NCI-H146 treated with DMSO at 0.1 percent for 48 hours (cell line): ENCODE measurements at regions not wholly inside any gene's neighbourhood (a gene's known extent, or its start where the extent isn't known, plus 50 kb on each side); places are given as distances from the start of the nearest gene placed in this dataset.

Experiments used
- DNase-seq: peaks from one replicate; lab custom pipeline; 2025; ENCODE audit not compliant: unreplicated experiment; lab: John Stamatoyannopoulos, UW

GRCh38 chr2:129779783-129780182 lies 199.7 kb upstream of the RAB6C start:
- no peak for DNase-seq

DNA sequence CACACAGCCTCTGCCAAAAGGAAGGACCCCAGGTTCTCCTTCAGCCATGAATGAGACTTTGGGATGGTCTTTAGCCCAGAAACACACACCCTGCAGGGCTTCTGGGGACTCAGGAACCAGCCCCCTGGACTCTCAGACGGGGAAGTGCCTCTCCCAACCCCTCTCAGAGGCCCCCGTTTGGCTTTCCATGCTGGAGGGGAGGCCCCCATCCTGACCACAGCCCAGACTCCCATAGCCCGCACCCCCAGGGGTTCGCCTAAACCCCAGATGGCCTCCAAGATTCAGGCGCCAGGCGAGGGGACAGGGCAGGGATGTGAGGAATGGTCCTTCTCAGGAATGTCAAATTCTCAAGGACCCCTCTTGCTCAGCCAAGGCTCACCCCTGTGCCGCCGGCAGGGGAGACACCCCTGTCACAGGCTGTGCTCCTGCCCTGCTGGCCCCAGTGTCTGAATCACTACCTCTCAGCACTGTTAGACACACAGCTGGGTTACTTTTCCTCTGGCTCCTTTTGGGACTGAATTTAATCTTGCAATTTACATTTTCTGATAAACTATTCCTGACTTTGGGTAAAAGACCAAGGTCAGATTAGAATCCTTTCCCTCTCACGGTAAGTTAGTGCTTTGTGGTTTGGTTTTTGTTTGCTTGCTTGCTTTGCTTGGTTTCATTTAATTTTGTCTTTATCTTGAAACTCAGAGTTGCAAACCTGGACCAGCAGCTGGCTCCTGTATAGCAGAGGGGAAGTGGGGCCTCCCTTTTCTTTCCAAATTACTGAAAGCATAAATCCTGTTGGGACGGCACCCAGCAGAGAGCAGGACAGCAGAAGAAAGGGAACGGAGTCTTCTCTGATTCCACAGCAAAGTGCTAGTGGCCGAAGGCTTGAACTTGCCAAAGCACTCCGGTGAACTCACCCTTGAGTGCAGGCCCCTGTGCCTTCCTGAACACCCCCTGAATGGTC lies 198.9 kb upstream of the RAB6C start:
- DNase-seq = no peak

GRCh38 chr2:129781749-129782632 lies 197.5 kb upstream of the RAB6C start:
- DNase-seq = no peak

DNA sequence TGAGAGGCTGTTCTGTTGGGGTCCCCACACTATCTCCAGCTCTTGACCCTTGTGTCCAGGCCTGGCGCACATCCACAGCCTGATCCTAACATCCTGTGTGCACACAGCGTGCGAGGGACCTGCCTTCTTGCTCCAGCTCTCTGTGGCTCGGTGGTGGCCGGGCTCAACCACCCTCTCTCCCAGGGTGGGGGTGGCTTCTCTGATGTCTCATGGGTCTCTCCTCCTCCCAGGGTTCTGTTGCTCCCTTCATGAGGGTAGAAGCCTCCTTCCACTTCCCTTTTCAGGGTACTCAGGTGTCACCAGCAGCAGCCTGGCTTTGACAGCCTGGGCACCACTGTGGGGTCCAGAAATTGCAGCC lies 196.9 kb upstream of the RAB6C start:
- DNase-seq = no peak

DNA sequence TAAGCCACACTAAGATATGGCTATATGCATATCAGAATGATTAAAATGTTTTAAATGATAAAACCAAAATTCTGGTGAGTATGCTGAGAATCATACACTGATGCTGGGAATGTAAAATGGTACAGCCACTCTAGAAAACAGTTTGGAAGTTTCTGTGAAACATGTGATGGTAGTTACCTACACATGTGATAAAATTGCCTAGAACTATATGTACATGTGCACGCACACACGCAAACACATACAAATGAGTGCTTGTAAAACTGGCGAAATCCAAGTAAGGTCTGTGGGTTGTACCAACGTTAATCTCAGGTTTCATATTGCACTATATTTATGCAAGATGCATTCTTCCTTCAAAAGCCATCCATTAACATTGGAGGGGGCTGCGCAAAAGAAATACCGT lies 195.0 kb upstream of the RAB6C start:
- no peak for DNase-seq

DNA sequence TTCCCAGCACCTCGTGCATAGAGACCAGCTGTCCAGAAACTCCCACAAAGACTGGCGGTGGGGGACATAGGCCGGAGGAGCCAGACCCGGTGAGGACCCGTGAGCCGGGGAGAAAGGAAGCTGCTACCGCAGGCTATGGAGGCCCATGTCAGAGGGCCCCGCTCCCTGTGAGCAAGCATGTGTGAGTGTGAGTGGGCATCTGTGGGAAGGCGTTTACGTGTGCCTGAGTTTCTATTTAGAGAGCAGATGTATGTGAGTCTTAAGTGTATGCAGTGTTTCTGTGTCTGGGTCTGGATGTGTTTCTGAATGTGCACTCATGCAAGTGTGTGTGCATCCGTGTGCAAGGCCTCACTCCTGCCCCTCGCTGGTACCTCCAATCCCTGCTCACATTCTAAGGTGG lies 187.8 kb upstream of the RAB6C start:
- no peak for DNase-seq

GRCh38 chr2:129793431-129793902 lies 186.0 kb upstream of the RAB6C start:
- DNase-seq = no peak

DNA sequence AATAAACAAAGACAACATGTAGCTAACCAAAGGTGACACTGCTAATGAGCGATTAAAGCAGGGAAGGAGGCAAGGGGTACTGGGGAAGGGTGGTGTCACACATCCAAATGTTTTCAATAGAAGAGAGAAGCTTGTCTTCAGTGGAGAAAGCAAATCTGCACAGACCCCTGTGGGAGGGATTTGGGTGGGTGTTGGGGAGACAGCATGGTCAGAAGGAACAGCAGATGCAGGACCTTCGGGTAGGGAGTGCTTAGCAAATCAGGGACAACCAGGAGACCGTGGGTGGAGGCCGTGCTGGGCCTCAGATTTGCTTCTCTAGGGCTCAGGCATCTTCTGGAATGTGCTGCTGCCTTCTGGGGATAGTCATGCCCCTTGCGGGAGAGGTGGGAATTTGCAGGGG lies 185.3 kb upstream of the RAB6C start:
- no peak for DNase-seq

DNA sequence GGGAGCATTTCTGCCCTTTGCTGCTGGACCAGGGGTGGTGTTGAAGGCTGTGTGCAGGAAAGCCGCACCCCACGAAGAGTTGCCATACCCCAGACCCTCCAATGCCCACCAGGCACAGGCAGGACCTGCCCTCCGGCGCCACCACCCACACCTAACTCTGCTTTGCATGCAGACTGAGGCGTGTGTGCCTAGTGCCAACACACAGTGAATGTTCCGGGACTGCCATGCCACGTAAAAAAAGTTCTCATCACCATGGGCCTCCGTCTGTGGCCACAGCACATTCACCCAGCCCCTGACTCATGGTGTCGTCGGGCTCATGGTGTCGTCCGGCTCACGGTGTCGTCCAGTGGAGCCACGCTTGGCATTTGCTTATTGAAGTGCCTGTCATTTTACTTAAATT lies 184.9 kb upstream of the RAB6C start:
- DNase-seq = no peak

GRCh38 chr2:129796225-129796624 lies 183.2 kb upstream of the RAB6C start:
- no peak for DNase-seq

- no peak for DNase-seq
These were observed 182.5 kb upstream of the RAB6C start for GRCh38 chr2:129796801-129797488.

- DNase-seq = no peak
These were observed 181.8 kb upstream of the RAB6C start for GRCh38 chr2:129797489-129798300.

- DNase-seq = no peak
These were observed 181.2 kb upstream of the RAB6C start for GRCh38 chr2:129798301-129798581.

DNA sequence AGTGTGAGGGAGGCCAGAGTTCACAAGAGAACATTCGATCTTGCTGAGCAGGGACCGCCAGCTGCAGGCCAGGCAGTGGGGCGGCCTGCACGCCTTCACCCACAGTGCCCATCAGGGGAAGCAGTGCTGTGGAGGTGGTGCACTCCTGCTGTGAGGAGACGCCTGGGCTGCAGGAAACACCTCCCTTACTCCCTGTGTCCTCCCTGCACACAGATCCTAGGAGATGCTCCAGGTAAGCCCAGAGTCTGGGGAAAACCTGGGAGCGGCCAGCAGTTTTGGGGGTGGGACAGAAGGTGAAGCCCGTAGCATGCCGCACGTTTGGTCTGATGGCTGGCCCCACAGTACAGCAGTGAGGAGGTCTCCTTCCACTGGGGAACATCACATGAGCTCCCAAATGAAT lies 180.8 kb upstream of the RAB6C start:
- no peak for DNase-seq

- no peak for DNase-seq
These were observed 180.2 kb upstream of the RAB6C start for GRCh38 chr2:129799036-129799958.

DNA sequence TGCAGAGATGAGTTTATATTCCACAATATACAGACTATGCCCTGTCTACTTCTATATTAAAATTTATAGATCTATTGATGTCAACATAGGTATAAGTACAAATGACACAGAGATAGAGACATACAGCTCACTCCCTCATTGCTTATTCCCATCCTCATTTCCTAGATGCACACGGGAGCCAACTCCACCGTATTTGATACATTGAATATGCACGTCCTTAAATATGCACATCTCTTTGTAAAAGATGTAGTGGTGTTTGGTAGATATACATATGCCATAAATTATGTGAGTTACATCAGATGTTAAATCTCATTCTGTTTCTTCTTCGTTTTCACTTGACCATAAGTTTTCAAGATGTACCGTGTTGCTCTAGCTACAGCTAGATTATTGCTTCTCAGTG lies 179.2 kb upstream of the RAB6C start:
- no peak for DNase-seq

- DNase-seq = no peak
These were observed 178.8 kb upstream of the RAB6C start for GRCh38 chr2:129800686-129801085.

- no peak for DNase-seq
These were observed 177.9 kb upstream of the RAB6C start for GRCh38 chr2:129801575-129801974.

DNA sequence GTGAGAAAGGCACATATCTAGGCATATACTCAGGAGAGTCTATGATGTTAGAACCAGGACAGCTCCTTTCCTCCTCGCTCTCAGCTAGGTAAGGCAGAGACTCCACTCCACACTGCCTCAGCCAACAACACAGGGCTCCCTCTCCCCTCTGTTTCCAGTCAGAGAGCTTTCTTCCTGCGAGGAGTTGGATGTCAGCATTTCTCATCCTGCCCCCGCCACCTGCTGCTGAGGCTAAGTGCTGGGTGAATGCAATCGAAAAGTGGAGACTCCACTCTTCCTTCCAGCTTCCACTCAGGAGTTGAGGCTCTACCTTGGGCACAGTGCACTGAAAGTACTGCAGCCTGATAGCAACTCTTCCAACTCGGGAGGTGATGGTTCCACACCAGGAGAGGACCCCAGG lies 177.2 kb upstream of the RAB6C start:
- no peak for DNase-seq

- no peak for DNase-seq
These were observed 176.4 kb upstream of the RAB6C start for GRCh38 chr2:129803032-129803431.
